ENCODE measurements at regions not wholly inside any gene's neighbourhood (a gene's known extent, or its start where the extent isn't known, plus 50 kb on each side); places are given as distances from the start of the nearest gene placed in this dataset.

- TF ChIP-seq EZH2 (IDR thresholded peaks at IDR 0.05; ENCODE audit: borderline replicate concordance, low read depth, low read length, severe bottlenecking) (no peak), CTCF (IDR thresholded peaks at IDR 0.05; ENCODE audit: borderline replicate concordance, extremely low read depth, low read length, poor library complexity, severe bottlenecking) (no peak)
Measured at GRCh38 chr16:88316941-88317612, 65.7 kb upstream of the ZNF469 start.
